ENCODE measurements at regions not wholly inside any gene's neighbourhood (a gene's known extent, or its start where the extent isn't known, plus 50 kb on each side); places are given as distances from the start of the nearest gene placed in this dataset.

- TF ChIP-seq CTCF (conservative IDR thresholded peaks at IDR 0.05; ENCODE audit: low read length) (no peak), EZH2phosphoT487 (IDR thresholded peaks at IDR 0.05; ENCODE audit: borderline replicate concordance) (no peak)
Observed at GRCh38 chr12:22743700-22744099, 118.7 kb downstream of the ETNK1 start.

All from Loucy (cell line).